ENCODE measurements at regions not wholly inside any gene's neighbourhood (a gene's known extent, or its start where the extent isn't known, plus 50 kb on each side); places are given as distances from the start of the nearest gene placed in this dataset.

- TF ChIP-seq CTCF (IDR thresholded peaks at IDR 0.05) (no peak), ZFX (IDR thresholded peaks at IDR 0.05; ENCODE audit: borderline replicate concordance) (no peak)
Measured at GRCh38 chr3:80855482-80855881, 906.0 kb downstream of the GBE1 start.

Measured in 22Rv1 (cell line).